ENCODE measurements at regions not wholly inside any gene's neighbourhood (a gene's known extent, or its start where the extent isn't known, plus 50 kb on each side); places are given as distances from the start of the nearest gene placed in this dataset.

DNA sequence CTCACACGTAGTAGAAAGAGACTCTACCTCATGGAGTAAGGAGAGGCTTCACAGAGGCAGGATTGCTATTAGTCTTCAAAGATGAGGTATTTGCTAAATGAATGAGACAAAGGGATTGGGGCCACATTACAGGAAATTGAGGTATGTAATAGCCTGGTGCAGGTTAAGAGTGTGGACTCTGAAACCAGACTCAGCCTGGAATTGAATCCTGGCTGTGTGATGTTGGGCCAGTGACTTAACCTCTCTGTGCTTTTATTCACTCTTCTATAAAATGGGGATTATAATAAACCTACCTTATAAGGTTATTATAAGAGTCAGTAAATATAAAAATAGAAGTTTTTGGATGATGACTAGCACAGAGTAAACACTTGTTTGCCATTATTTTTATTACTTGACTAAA lies 64.7 kb upstream of the ATRNL1 start:
- TF ChIP-seq, protein P1, sequence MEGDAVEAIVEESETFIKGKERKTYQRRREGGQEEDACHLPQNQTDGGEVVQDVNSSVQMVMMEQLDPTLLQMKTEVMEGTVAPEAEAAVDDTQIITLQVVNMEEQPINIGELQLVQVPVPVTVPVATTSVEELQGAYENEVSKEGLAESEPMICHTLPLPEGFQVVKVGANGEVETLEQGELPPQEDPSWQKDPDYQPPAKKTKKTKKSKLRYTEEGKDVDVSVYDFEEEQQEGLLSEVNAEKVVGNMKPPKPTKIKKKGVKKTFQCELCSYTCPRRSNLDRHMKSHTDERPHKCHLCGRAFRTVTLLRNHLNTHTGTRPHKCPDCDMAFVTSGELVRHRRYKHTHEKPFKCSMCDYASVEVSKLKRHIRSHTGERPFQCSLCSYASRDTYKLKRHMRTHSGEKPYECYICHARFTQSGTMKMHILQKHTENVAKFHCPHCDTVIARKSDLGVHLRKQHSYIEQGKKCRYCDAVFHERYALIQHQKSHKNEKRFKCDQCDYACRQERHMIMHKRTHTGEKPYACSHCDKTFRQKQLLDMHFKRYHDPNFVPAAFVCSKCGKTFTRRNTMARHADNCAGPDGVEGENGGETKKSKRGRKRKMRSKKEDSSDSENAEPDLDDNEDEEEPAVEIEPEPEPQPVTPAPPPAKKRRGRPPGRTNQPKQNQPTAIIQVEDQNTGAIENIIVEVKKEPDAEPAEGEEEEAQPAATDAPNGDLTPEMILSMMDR (IDR thresholded peaks at IDR 0.05), result no peak
- TF ChIP-seq EZH2 (IDR thresholded peaks at IDR 0.05) (no peak), EZH2phosphoT487 (IDR thresholded peaks at IDR 0.05) (no peak)
